Neuronal stem cell (in vitro differentiated cells): ENCODE measurements at regions not wholly inside any gene's neighbourhood (a gene's known extent, or its start where the extent isn't known, plus 50 kb on each side); places are given as distances from the start of the nearest gene placed in this dataset.

Experiments
- DNase-seq: peaks from one replicate; pipeline ENCODE4 v3.0.0-alpha.2; 2013; ENCODE audit warnings: low spot score
- H2AFZ ChIP-seq: one replicate; pipeline ENCODE4 v1.6.1; 2013; ENCODE audit warnings: mild to moderate bottlenecking, low read length, inconsistent platforms
- H2AK5ac ChIP-seq: 2 replicates; pipeline ENCODE4 v1.6.1; 2013; ENCODE audit warnings: low read depth, mild to moderate bottlenecking, inconsistent platforms, low read length, moderate library complexity, mixed read lengths
- H2BK120ac ChIP-seq: 2 replicates; pipeline ENCODE4 v1.6.1; 2013; ENCODE audit warnings: low read depth, mild to moderate bottlenecking, inconsistent platforms, low read length, moderate library complexity, mixed read lengths
- H2BK12ac ChIP-seq: one replicate; pipeline ENCODE4 v1.6.1; 2013; ENCODE audit warnings: low read length, inconsistent platforms
- H2BK15ac ChIP-seq: 2 replicates; pipeline ENCODE4 v1.6.1; 2013; ENCODE audit warnings: mild to moderate bottlenecking, low read length, inconsistent platforms, mixed read lengths
- H2BK5ac ChIP-seq: one replicate; pipeline ENCODE4 v1.6.1; 2013; ENCODE audit warnings: inconsistent platforms, mild to moderate bottlenecking, low read length, moderate library complexity
- H3K14ac ChIP-seq: one replicate; pipeline ENCODE4 v1.6.1; 2013; ENCODE audit warnings: low read length, inconsistent platforms
- H3K18ac ChIP-seq: 2 replicates; pipeline ENCODE4 v1.6.1; 2013; ENCODE audit warnings: low read length, inconsistent platforms
- H3K23ac ChIP-seq: 2 replicates; pipeline ENCODE4 v1.6.1; 2013; ENCODE audit warnings: low read depth, mild to moderate bottlenecking, mixed read lengths, low read length, inconsistent platforms; ENCODE audit not compliant: poor library complexity
- H3K27ac ChIP-seq: replicated peaks from 3 replicates; pipeline ENCODE4 v1.5.1; 2013; ENCODE audit warnings: low read length, inconsistent platforms
- H3K27me3 ChIP-seq, 3 experiments: 2 replicates each; pipeline ENCODE4 v1.6.1; 2013; ENCODE audit warnings: low read length in 3 of 3, mild to moderate bottlenecking in 2 of 3, inconsistent platforms in 1 of 3, low read depth in 1 of 3, mixed read lengths in 1 of 3, moderate library complexity in 1 of 3; ENCODE audit not compliant: control insufficient read depth in 3 of 3, insufficient read depth in 3 of 3
- H3K36me3 ChIP-seq, 2 donors: replicated peaks in 1 of 2; 2 replicates each; pipeline ENCODE4 v1.6.1; 2013; ENCODE audit warnings: low read length in 2 of 2; ENCODE audit not compliant: control insufficient read depth in 2 of 2, insufficient read depth in 2 of 2
- H3K4ac ChIP-seq: 2 replicates; pipeline ENCODE4 v1.6.1; 2013; ENCODE audit warnings: inconsistent platforms, mild to moderate bottlenecking, low read length, moderate library complexity
- H3K4me1 ChIP-seq, 2 donors: 1 replicate in 1 of 2; 2 replicates in 1 of 2; pipeline ENCODE4 v1.6.1; 2013; ENCODE audit warnings: low read length in 2 of 2, low read depth in 1 of 2; ENCODE audit not compliant: control insufficient read depth in 2 of 2, insufficient read depth in 1 of 2
- H3K4me2 ChIP-seq: one replicate; pipeline ENCODE4 v1.6.1; 2013; ENCODE audit warnings: mild to moderate bottlenecking, low read length, inconsistent platforms; ENCODE audit not compliant: insufficient read depth, poor library complexity, severe bottlenecking
- H3K4me3 ChIP-seq, 2 donors: 2 replicates each; pipeline ENCODE4 v1.5.1; 2013; ENCODE audit warnings: low read length in 2 of 2, mild to moderate bottlenecking in 2 of 2, inconsistent platforms in 1 of 2, moderate library complexity in 1 of 2
- H3K79me1 ChIP-seq: one replicate; pipeline ENCODE4 v1.6.1; 2013; ENCODE audit warnings: low read depth, mild to moderate bottlenecking, inconsistent platforms, low read length, moderate library complexity
- H3K9ac ChIP-seq: one replicate; pipeline ENCODE4 v1.6.1; 2013; ENCODE audit warnings: mild to moderate bottlenecking, low read depth, low read length, inconsistent platforms; ENCODE audit not compliant: poor library complexity
- H3K9me3 ChIP-seq, 2 donors: replicated peaks in 1 of 2; 2 replicates each; pipeline versions ENCODE3 to v1.6.1; 2013; ENCODE audit warnings: low read length in 2 of 2, mild to moderate bottlenecking in 2 of 2, inconsistent platforms in 1 of 2, low read depth in 1 of 2, mixed read lengths in 1 of 2, moderate library complexity in 1 of 2; ENCODE audit not compliant: control insufficient read depth in 2 of 2, insufficient read depth in 1 of 2
- H4K8ac ChIP-seq: one replicate; pipeline ENCODE4 v1.6.1; 2013; ENCODE audit warnings: low read depth, mild to moderate bottlenecking, inconsistent platforms, low read length, moderate library complexity
- H4K91ac ChIP-seq: one replicate; pipeline ENCODE4 v1.6.1; 2013; ENCODE audit warnings: low read length, low read depth, mild to moderate bottlenecking, inconsistent platforms; ENCODE audit not compliant: poor library complexity
- WGBS, 2 donors: extraction: QIAGEN DNeasy Blood & Tissue Kit; methylation state at CpG; one replicate each; pipeline ENCODE4 v1.1.7; 2013; ENCODE audit warnings: missing lambda C conversion rate in 2 of 2, mixed read lengths in 1 of 2; ENCODE audit not compliant: insufficient read length in 2 of 2, insufficient replicate concordance in 1 of 2; ENCODE audit errors: extremely low coverage in 2 of 2; 5-methylcytosine and 5-hydroxymethylcytosine counted together

DNA sequence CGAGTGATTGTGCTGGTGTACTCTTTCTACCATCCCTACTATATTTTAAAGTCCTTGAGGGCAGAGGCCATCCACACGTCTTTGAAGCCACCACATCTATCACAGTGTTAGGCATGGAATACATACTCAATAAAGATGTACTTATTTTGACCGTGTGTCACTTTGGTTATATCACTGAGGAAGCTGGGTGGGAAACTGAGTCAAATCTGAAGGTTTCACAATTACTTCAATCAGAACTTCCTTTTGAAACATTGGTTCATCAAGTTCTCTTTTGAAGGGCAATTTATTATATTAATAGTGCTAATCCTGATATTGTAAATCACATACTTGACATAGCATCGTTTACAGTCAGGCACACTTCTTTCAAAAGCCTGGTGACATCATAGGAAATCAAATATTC is 53.3 kb upstream of the ATP1B1 start:
- Histone ChIP-seq H2AK5ac (no peak overlapping the region), H4K8ac (no peak overlapping the region), H3K9ac (no peak overlapping the region), H3K9me3 (no peaks in the 10 kb centered on the region), H3K36me3 (no peaks in the 10 kb centered on the region), H3K18ac (no peak overlapping the region), H3K79me1 (no peaks in the 10 kb centered on the region), H2BK12ac (no peak overlapping the region), H3K4me1 (peaks cover 0 to 6% of the 10 kb centered on the region in 2 donors), H2BK120ac (no peak overlapping the region), H3K27me3 (peaks cover 0 to 2% (median 0%) of the 10 kb centered on the region in 3 experiments), H3K4ac (no peak overlapping the region), H3K14ac (no peak overlapping the region), H3K23ac (no peak overlapping the region), H4K91ac (no peak overlapping the region), H2AFZ (no peak overlapping the region), H3K27ac (no peak overlapping the region), H3K4me3 (no peak overlapping the region), H2BK15ac (no peak overlapping the region), H2BK5ac (no peak overlapping the region), H3K4me2 (no peak overlapping the region)
- no peak for DNase-seq
- WGBS, 2 donors, result no CpG with 5 or more reads among the region's 4 CpGs
